Brain microvascular endothelial cell (primary cell): ENCODE measurements at regions not wholly inside any gene's neighbourhood (a gene's known extent, or its start where the extent isn't known, plus 50 kb on each side); places are given as distances from the start of the nearest gene placed in this dataset.
A peak's percentile ranks its signal among the peaks of the same experiment; 100 is the strongest.

Source experiments
- DNase-seq: peaks from one replicate; pipeline ENCODE4 v3.0.0-alpha.2; 2020
- H3K27ac ChIP-seq: fragments of 250-450 bp; sonication (Bioruptor Pico); 2 replicates; pipeline ENCODE4 v1.5.1; 2020; ENCODE audit warnings: mild to moderate bottlenecking, moderate library complexity
- H3K27me3 ChIP-seq: fragments of 250-450 bp; sonication (Bioruptor Pico); replicated peaks from 2 replicates; pipeline ENCODE4 v1.5.1; 2020; ENCODE audit warnings: mild to moderate bottlenecking
- H3K36me3 ChIP-seq: fragments of 250-450 bp; sonication (Bioruptor Pico); replicated peaks from 2 replicates; pipeline ENCODE4 v1.5.1; 2020; ENCODE audit warnings: mild to moderate bottlenecking
- H3K4me3 ChIP-seq: 2 replicates; pipeline ENCODE4 v1.5.1; 2011; ENCODE audit warnings: low read depth, mild to moderate bottlenecking, control low read depth, low read length, moderate library complexity
- in situ Hi-C: cut with HindIII; loops from 2 replicates; pipeline ENCODE4 v1.10.0; 2017; ENCODE audit warnings: low sequenced_read_pairs, low pct_ligation_motif_present
- TF ChIP-seq, protein P1 (sequence below): IDR thresholded peaks from 2 replicates; pipeline ENCODE4 v1.5.1; 2011; ENCODE audit warnings: low read depth, mild to moderate bottlenecking, moderate library complexity, low read length, control low read depth, inconsistent platforms; ENCODE audit errors: missing control alignments

DNA sequence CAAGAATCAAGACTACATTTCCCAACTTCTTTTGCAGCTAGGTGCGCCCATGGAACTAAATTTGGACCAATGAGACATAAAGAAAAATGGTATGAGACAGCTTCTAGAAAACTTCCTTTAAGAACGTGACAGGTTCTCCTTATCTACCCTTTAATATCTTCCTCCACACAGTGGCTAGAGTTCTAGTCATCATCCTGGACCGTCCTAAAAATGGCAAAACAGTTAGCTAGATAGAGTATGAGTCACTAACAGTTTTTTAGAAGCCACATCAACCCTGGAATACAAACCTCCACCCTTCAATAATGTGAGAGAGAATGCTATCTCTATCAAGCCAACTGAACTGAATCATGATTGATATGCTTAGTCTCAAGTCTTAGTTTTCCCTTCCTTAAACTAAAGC lies 267.9 kb upstream of the SLC7A11 start:
- in situ Hi-C loops, result no loop called here
- no peaks in the 10 kb centered on the region for H3K27me3 ChIP-seq
- H3K4me3 ChIP-seq, result no peak overlapping the region
- H3K27ac ChIP-seq, result no peak overlapping the region
- peak; percentile 48 for DNase-seq
- H3K36me3 ChIP-seq, result no peaks in the 10 kb centered on the region
- TF ChIP-seq, protein P1, sequence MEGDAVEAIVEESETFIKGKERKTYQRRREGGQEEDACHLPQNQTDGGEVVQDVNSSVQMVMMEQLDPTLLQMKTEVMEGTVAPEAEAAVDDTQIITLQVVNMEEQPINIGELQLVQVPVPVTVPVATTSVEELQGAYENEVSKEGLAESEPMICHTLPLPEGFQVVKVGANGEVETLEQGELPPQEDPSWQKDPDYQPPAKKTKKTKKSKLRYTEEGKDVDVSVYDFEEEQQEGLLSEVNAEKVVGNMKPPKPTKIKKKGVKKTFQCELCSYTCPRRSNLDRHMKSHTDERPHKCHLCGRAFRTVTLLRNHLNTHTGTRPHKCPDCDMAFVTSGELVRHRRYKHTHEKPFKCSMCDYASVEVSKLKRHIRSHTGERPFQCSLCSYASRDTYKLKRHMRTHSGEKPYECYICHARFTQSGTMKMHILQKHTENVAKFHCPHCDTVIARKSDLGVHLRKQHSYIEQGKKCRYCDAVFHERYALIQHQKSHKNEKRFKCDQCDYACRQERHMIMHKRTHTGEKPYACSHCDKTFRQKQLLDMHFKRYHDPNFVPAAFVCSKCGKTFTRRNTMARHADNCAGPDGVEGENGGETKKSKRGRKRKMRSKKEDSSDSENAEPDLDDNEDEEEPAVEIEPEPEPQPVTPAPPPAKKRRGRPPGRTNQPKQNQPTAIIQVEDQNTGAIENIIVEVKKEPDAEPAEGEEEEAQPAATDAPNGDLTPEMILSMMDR, result no peak

DNA sequence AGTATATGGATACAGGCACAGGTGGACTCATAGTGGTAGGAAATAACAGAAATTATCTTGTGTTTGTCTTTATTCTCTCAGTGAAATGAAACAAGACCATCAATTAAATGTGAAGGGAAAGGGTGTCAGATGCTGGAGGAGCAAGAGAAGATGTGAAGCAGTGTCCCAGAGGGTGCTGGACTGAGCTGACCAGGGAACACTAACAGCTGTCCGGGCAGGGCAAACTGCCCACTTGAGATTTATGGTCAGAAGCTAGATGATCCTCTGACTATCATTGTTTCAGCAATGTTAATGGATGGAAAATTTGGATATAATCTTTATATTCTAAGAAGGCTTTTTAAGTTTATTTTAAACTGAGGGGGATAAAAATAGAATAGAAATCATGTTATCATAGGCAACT lies 267.2 kb upstream of the SLC7A11 start:
- Histone ChIP-seq H3K27me3 (no peaks in the 10 kb centered on the region), H3K27ac (no peak overlapping the region), H3K36me3 (no peaks in the 10 kb centered on the region), H3K4me3 (no peak overlapping the region)
- in situ Hi-C loops, result no loop called here
- no peak for DNase-seq
- TF ChIP-seq, protein P1, result no peak

DNA sequence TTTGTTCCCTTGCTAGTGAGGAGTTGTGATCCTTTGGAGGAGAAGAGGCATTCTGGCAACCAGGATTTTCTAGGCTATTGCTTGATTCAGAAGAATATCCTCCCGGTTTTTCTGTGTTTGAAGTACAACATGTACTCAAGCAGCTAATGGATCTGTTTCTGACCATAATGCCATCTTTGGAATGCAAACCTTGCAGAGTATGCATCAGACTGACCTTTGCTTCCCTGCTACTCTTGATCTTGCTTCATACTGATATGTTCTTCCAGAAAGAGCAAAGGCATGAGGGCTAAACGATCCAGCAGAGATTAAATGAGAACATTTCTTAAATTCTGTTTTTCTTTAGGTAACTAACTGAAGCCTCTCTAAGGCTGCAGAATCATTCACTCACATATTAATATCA lies 265.4 kb upstream of the SLC7A11 start:
- TF ChIP-seq, protein P1, result no peak
- Histone ChIP-seq H3K27me3 (no peaks in the 10 kb centered on the region), H3K36me3 (no peaks in the 10 kb centered on the region), H3K4me3 (no peak overlapping the region), H3K27ac (no peak overlapping the region)
- in situ Hi-C loops, result no loop called here
- peak; percentile 49 for DNase-seq

DNA sequence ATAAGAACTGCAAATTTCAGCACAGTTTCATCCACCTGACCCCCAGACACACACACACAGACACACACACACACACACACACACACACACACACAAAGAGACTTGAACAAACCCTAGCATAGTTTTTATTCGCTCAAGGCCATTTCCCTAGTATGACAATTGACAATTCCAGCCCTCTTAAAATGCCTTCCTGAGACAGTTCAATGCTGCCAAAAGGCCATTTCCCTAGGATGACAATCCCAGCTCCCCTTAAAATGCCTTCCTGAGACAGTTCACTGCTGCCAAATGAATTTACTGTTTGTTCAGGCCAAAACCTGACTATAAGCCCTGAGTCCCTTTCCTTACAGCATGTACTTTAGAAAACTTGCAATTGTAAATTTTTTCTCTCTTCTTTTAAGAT lies 259.5 kb upstream of the SLC7A11 start:
- DNase-seq, result no peak
- in situ Hi-C loops, result no loop called here
- no peaks in the 10 kb centered on the region for H3K27me3 ChIP-seq
- no peaks in the 10 kb centered on the region for H3K36me3 ChIP-seq
- H3K27ac ChIP-seq, result no peak overlapping the region
- TF ChIP-seq, protein P1, result no peak
- H3K4me3 ChIP-seq, result no peak overlapping the region

DNA sequence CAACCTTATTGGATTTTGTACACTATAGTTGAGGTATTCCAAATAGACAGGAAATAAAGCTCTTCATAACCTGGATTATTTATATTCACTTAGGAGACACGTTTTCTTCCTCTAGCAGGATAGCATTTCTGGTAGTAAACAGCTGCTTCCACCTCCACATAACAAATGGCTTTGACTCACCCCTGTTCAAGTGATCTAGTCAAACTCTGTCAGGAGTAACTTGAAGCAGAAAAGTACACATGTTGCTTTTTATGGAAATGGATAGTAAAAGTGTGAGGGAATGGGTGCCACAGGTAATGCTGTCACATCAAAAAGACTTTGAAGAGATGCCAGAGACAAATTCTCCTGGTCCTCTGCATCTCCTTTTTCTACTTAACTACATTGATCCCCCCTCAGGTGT lies 258.7 kb upstream of the SLC7A11 start:
- Histone ChIP-seq H3K27me3 (no peaks in the 10 kb centered on the region), H3K27ac (no peak overlapping the region), H3K4me3 (no peak overlapping the region), H3K36me3 (no peaks in the 10 kb centered on the region)
- TF ChIP-seq, protein P1, result no peak
- DNase-seq, result no peak
- in situ Hi-C loops, result no loop called here

DNA sequence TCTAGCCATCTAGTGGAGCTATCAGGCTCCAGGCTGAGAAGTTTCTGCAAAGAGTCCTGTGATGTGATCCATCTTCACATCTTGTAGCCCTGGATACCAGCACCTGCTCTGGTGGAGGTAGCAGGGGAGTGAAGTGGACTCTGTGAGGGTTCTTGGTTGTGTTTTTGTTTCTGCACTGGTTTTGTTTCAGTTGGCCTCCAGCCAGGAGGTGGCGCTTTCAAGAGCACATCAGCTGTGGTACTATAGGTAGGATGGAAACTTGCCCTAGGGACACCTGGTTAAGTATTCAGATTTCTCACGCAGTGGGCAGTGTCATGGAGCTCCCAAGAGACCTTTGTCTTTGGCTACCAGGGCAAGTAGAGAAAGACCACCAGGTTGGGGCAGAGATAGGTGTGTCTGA lies 257.5 kb upstream of the SLC7A11 start:
- no peaks in the 10 kb centered on the region for H3K27me3 ChIP-seq
- H3K27ac ChIP-seq, result no peak overlapping the region
- TF ChIP-seq, protein P1, result no peak
- DNase-seq, result no peak
- in situ Hi-C loops, result no loop called here
- no peaks in the 10 kb centered on the region for H3K36me3 ChIP-seq
- no peak overlapping the region for H3K4me3 ChIP-seq
